ENCODE measurements at regions not wholly inside any gene's neighbourhood (a gene's known extent, or its start where the extent isn't known, plus 50 kb on each side); places are given as distances from the start of the nearest gene placed in this dataset.

DNA sequence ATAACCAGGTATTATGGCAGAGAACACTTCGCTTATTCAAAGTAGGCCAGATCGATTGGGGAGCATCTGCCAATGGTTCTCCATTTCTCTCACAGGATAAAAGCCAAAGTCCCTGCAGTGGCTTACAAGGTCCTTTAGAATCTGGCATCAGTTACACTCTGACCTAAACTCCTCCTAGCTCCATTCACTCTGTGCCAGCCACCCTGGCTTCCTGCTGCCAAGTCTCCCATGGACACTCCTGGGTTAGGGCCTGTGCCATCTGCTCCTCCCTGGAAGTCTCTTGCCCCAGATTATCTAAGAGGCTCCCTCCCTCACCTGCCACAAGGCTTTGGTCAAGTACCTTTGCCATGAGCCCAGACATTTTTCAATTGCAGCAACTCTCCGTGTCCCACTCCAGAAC lies 649.2 kb downstream of the DACH1 start:
- no peak for DNase-seq (ENCODE audit: low spot score)
- no peak for FAIRE-seq
- Histone ChIP-seq H4K20me1 (ENCODE audit: insufficient read depth, low read length) (no peaks in the 10 kb centered on the region), H3K4me2 (ENCODE audit: low read depth, low read length) (no peak overlapping the region), H3K79me2 (ENCODE audit: insufficient read depth, low read length) (no peaks in the 10 kb centered on the region), H2AFZ (ENCODE audit: low read length) (no peak overlapping the region), H3K36me3 (replicated peaks in 1 of 2; ENCODE audit: control insufficient read depth in 1 of 2, insufficient read depth in 2 of 2, low read length in 2 of 2) (no peaks in the 10 kb centered on the region), H3K4me3 (replicated peaks in 1 of 3; ENCODE audit: insufficient read depth in 1 of 3, low read depth in 2 of 3, low read length in 3 of 3) (no peak overlapping the region), H3K9me3 (ENCODE audit: low read length) (no peaks in the 10 kb centered on the region), H3K27ac (ENCODE audit: extremely low read length, insufficient read depth, low read length) (no peak overlapping the region), H3K4me1 (ENCODE audit: insufficient read depth, low read length) (no peaks in the 10 kb centered on the region), H3K27me3 (ENCODE audit: control insufficient read depth in 1 of 2, insufficient read depth in 2 of 2, low read length in 2 of 2) (peaks cover 0 to 2% of the 10 kb centered on the region in 2 experiments; a peak in 1 of 5 replicates), H3K9ac (ENCODE audit: insufficient read depth, low read depth, low read length) (no peak overlapping the region)
- POLR2A ChIA-PET, result no interaction called here
- WGBS (ENCODE audit: low lambda C conversion rate), result 1% methylated on average over 3 of the region's 3 CpGs
- CTCF ChIA-PET (ENCODE audit: low intra/inter-chr PET ratio, low total read pairs), result no interaction called here
- TF ChIP-seq ZNF180 (CRISPR knock-in tag; IDR thresholded peaks at IDR 0.05; ENCODE audit: borderline replicate concordance, low read depth), result no peak
- no peak for TF ChIP-seq NCOR1 (IDR thresholded peaks at IDR 0.05; ENCODE audit: borderline replicate concordance, low read length)
- no peak for TF ChIP-seq ZNF883 (CRISPR knock-in tag; IDR thresholded peaks at IDR 0.05; ENCODE audit: not compliant biosample characterization)
- TF ChIP-seq AGO1 (IDR thresholded peaks at IDR 0.05; ENCODE audit: low read depth, low read length, poor library complexity, severe bottlenecking), result no peak
- no peak for TF ChIP-seq ZNF576 (CRISPR knock-in tag; IDR thresholded peaks at IDR 0.05)
- no peak for TF ChIP-seq PHF21A (CRISPR knock-in tag; IDR thresholded peaks at IDR 0.05)
- no TSS peak for BruUV-seq (replicated peaks)
- ATAC-seq, result no peak
- intact Hi-C loops (cut with micrococcal nuclease; ENCODE audit: unreplicated experiment), result loop anchor here (2.0 kb wide), 1 partner anchor 257 kb away; no protein-coding TSS in a partner anchor
- in situ Hi-C loops (cut with HindIII; ENCODE audit: extremely low pct_ligation_motif_present, low pct_unique_long_range_greater_than_20kb), result no loop called here

DNA sequence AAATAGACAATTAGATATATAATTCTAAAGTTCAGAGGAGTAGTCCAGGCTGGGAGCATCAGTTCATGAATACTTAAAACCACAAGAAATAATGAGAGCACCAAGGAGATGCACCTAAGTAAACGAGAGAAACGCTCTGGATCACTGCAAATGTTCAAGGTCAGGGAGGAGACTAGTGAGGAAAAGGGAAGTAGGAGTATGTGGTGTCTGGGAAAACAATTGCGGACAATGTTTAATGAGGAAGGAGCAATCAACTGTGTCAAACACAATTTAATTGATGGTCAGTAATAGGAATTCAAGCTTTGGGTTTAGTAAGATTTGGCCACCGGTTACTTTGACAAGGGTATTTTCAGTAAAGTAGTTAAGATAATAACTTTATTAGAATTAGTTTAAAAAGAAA lies 652.2 kb downstream of the DACH1 start:
- ATAC-seq (no peak), FAIRE-seq (no peak), DNase-seq (ENCODE audit: low spot score) (no peak)
- H3K4me3 ChIP-seq (replicated peaks in 1 of 3; ENCODE audit: insufficient read depth in 1 of 3, low read depth in 2 of 3, low read length in 3 of 3), result no peak overlapping the region
- in situ Hi-C loops (cut with HindIII; ENCODE audit: extremely low pct_ligation_motif_present, low pct_unique_long_range_greater_than_20kb), result no loop called here
- no peaks in the 10 kb centered on the region for H3K9me3 ChIP-seq (ENCODE audit: low read length)
- POLR2A ChIA-PET, result no interaction called here
- no peaks in the 10 kb centered on the region for H3K4me1 ChIP-seq (ENCODE audit: insufficient read depth, low read length)
- CTCF ChIA-PET (ENCODE audit: low intra/inter-chr PET ratio, low total read pairs), result no interaction called here
- BruUV-seq (replicated peaks), result no TSS peak
- no peaks in the 10 kb centered on the region for H4K20me1 ChIP-seq (ENCODE audit: insufficient read depth, low read length)
- no peak overlapping the region for H3K27ac ChIP-seq (ENCODE audit: extremely low read length, insufficient read depth, low read length)
- no peak overlapping the region for H2AFZ ChIP-seq (ENCODE audit: low read length)
- intact Hi-C loops (cut with micrococcal nuclease; ENCODE audit: unreplicated experiment), result no loop called here
- no peaks in the 10 kb centered on the region for H3K36me3 ChIP-seq (replicated peaks in 1 of 2; ENCODE audit: control insufficient read depth in 1 of 2, insufficient read depth in 2 of 2, low read length in 2 of 2)
- no peak overlapping the region for H3K4me2 ChIP-seq (ENCODE audit: low read depth, low read length)
- TF ChIP-seq MED8 (CRISPR knock-in tag; IDR thresholded peaks at IDR 0.05; ENCODE audit: insufficient replicate concordance), result no peak
- no peak overlapping the region for H3K9ac ChIP-seq (ENCODE audit: insufficient read depth, low read depth, low read length)
- 31% methylated on average over 4 of the region's 4 CpGs for WGBS (ENCODE audit: low lambda C conversion rate)
- no peaks in the 10 kb centered on the region for H3K79me2 ChIP-seq (ENCODE audit: insufficient read depth, low read length)
- H3K27me3 ChIP-seq (ENCODE audit: control insufficient read depth in 1 of 2, insufficient read depth in 2 of 2, low read length in 2 of 2), result peaks cover 0 to 2% of the 10 kb centered on the region in 2 experiments; a peak in 1 of 5 replicates
